Nephron progenitor cell (in vitro differentiated cells): ENCODE measurements at regions not wholly inside any gene's neighbourhood (a gene's known extent, or its start where the extent isn't known, plus 50 kb on each side); places are given as distances from the start of the nearest gene placed in this dataset.
"Not testable (repeated sequence)": the region's sequence is repeated elsewhere in the genome, so short reads cannot be mapped to it uniquely, and the experiment has no call there.

Experiments
- DNase-seq: peaks from one replicate; pipeline ENCODE4 v3.0.0; 2021
- H3K27ac Mint-ChIP-seq: 2 replicates; pipeline ENCODE4 v1.8.0; 2021; ENCODE audit warnings: mild to moderate bottlenecking, moderate library complexity, mixed read lengths
- H3K27me3 Mint-ChIP-seq: 2 replicates; pipeline ENCODE4 v1.8.0; 2021; ENCODE audit warnings: mild to moderate bottlenecking, low read depth, mixed read lengths; ENCODE audit not compliant: poor library complexity
- H3K36me3 Mint-ChIP-seq: 2 replicates; pipeline ENCODE4 v1.8.0; 2021; ENCODE audit warnings: low read depth, mixed read lengths
- H3K4me1 Mint-ChIP-seq: 2 replicates; pipeline ENCODE4 v1.8.0; 2021; ENCODE audit warnings: mixed read lengths
- H3K4me3 Mint-ChIP-seq: 2 replicates; pipeline ENCODE4 v1.8.0; 2021; ENCODE audit warnings: mild to moderate bottlenecking, moderate library complexity, mixed read lengths
- H3K9me3 Mint-ChIP-seq: 2 replicates; pipeline ENCODE4 v1.8.0; 2021; ENCODE audit warnings: mild to moderate bottlenecking, moderate library complexity, mixed read lengths
- CTCF ChIP-seq: fragments of 200-600 bp; sonication (generic); IDR thresholded peaks from 2 replicates; pipeline ENCODE4 v1.5.0; 2021; ENCODE audit warnings: antibody characterized with exemption

- no peak for DNase-seq
- Mint-ChIP-seq H3K36me3 (no peaks in the 10 kb centered on the region), H3K4me3 (no peak overlapping the region), H3K27me3 (peaks cover 10% of the 10 kb centered on the region), H3K4me1 (peaks cover 4% of the 10 kb centered on the region), H3K27ac (no peak overlapping the region), H3K9me3 (peaks cover 47% of the 10 kb centered on the region)
- no peak for TF ChIP-seq CTCF
These were observed 163.1 kb downstream of the SOD2 start for GRCh38 chr6:159529934-159530333.

GRCh38 chr6:159527351-159527750 lies 165.7 kb downstream of the SOD2 start:
- Mint-ChIP-seq H3K36me3 (no peaks in the 10 kb centered on the region), H3K27me3 (peaks cover 14% of the 10 kb centered on the region), H3K4me1 (peaks cover 14% of the 10 kb centered on the region), H3K27ac (no peak overlapping the region), H3K4me3 (no peak overlapping the region), H3K9me3 (peaks cover 47% of the 10 kb centered on the region)
- DNase-seq, result no peak
- no peak for TF ChIP-seq CTCF

GRCh38 chr6:159525445-159526025 lies 167.5 kb downstream of the SOD2 start:
- no peak for DNase-seq
- H3K4me3 Mint-ChIP-seq, result no peak overlapping the region
- peaks cover 40% of the 10 kb centered on the region for H3K9me3 Mint-ChIP-seq
- H3K36me3 Mint-ChIP-seq, result no peaks in the 10 kb centered on the region
- no peak for TF ChIP-seq CTCF
- H3K4me1 Mint-ChIP-seq, result peaks cover 14% of the 10 kb centered on the region
- peak overlapping the region; percentile 53 for H3K27ac Mint-ChIP-seq
- peaks cover 23% of the 10 kb centered on the region for H3K27me3 Mint-ChIP-seq

- Mint-ChIP-seq H3K9me3 (peaks cover 45% of the 10 kb centered on the region), H3K4me1 (peaks cover 14% of the 10 kb centered on the region), H3K4me3 (no peak overlapping the region), H3K27me3 (peaks cover 20% of the 10 kb centered on the region), H3K27ac (peak overlapping the region; percentile 22), H3K36me3 (no peaks in the 10 kb centered on the region)
- TF ChIP-seq CTCF, result no peak
- no peak for DNase-seq
These were observed 170.0 kb downstream of the SOD2 start for GRCh38 chr6:159522877-159523547.

GRCh38 chr6:159521962-159522361 lies 171.1 kb downstream of the SOD2 start:
- peaks cover 14% of the 10 kb centered on the region for H3K4me1 Mint-ChIP-seq
- H3K36me3 Mint-ChIP-seq, result no peaks in the 10 kb centered on the region
- TF ChIP-seq CTCF, result no peak
- H3K9me3 Mint-ChIP-seq, result peaks cover 47% of the 10 kb centered on the region
- H3K27me3 Mint-ChIP-seq, result peaks cover 20% of the 10 kb centered on the region
- no peak for DNase-seq
- H3K4me3 Mint-ChIP-seq, result no peak overlapping the region
- no peak overlapping the region for H3K27ac Mint-ChIP-seq

GRCh38 chr6:159520002-159520401 lies 173.0 kb downstream of the SOD2 start:
- H3K27me3 Mint-ChIP-seq, result peaks cover 13% of the 10 kb centered on the region
- no peak for TF ChIP-seq CTCF
- no peak overlapping the region for H3K27ac Mint-ChIP-seq
- H3K4me1 Mint-ChIP-seq, result peaks cover 11% of the 10 kb centered on the region
- DNase-seq, result no peak
- H3K4me3 Mint-ChIP-seq, result no peak overlapping the region
- no peaks in the 10 kb centered on the region for H3K36me3 Mint-ChIP-seq
- peaks cover 57% of the 10 kb centered on the region for H3K9me3 Mint-ChIP-seq

GRCh38 chr6:159515811-159516210 lies 177.2 kb downstream of the SOD2 start:
- not testable (repeated sequence) for DNase-seq, H3K27me3 Mint-ChIP-seq

More at GRCh38 chr6:159515811-159516210, 177.2 kb downstream of the SOD2 start:
- H3K4me1 Mint-ChIP-seq, H3K4me3 Mint-ChIP-seq, H3K27ac Mint-ChIP-seq, H3K36me3 Mint-ChIP-seq: not testable (repeated sequence)
- peaks cover 57% of the 10 kb centered on the region for H3K9me3 Mint-ChIP-seq
